ENCODE measurements at regions not wholly inside any gene's neighbourhood (a gene's known extent, or its start where the extent isn't known, plus 50 kb on each side); places are given as distances from the start of the nearest gene placed in this dataset.

GRCh38 chr11:90723475-90723874 lies 500.6 kb upstream of the CHORDC1 start:
- Histone ChIP-seq H4K5ac (ENCODE audit: low read depth, low read length) (no peak overlapping the region), H2BK15ac (ENCODE audit: low read depth, low read length) (no peak overlapping the region), H2BK120ac (ENCODE audit: low read depth, low read length) (no peak overlapping the region), H2AFZ (replicated peaks; ENCODE audit: low read length, poor library complexity) (no peak overlapping the region), H4K91ac (ENCODE audit: insufficient read depth, low read depth, low read length) (no peak overlapping the region), H3K18ac (ENCODE audit: low read depth, low read length) (no peak overlapping the region), H3K9ac (ENCODE audit: low read depth, low read length) (no peak overlapping the region), H3K4me3 (ENCODE audit: insufficient read depth, low read depth, low read length) (no peak overlapping the region), H3K79me1 (ENCODE audit: low read depth in 1 of 2, low read length in 2 of 2) (no peaks in the 10 kb centered on the region), H2BK20ac (ENCODE audit: low read depth, low read length) (no peak overlapping the region), H3K56ac (ENCODE audit: extremely low read depth, insufficient read depth, low read length) (no peak overlapping the region), H3K14ac (replicated peaks; ENCODE audit: low read depth, low read length) (no peak overlapping the region), H3K27ac (ENCODE audit: insufficient read depth, low read length) (no peak overlapping the region), H2AK9ac (replicated peaks; ENCODE audit: low read depth, low read length, poor library complexity) (no peak overlapping the region), H2BK5ac (ENCODE audit: low read depth, low read length, poor library complexity, severe bottlenecking) (no peak overlapping the region), H3K36me3 (ENCODE audit: control insufficient read depth, insufficient read depth, low read length) (no peaks in the 10 kb centered on the region), H3K9me1 (ENCODE audit: insufficient read depth, low read length) (no peaks in the 10 kb centered on the region), H3K4me2 (ENCODE audit: low read depth, low read length) (no peak overlapping the region), H3K23ac (ENCODE audit: low read depth, low read length) (no peak overlapping the region), H4K8ac (ENCODE audit: low read depth in 2 of 2, low read length in 2 of 2) (no peak overlapping the region), H3K4me1 (ENCODE audit: control insufficient read depth, insufficient read depth, low read length) (no peaks in the 10 kb centered on the region), H4K20me1 (ENCODE audit: insufficient read depth, low read length) (no peaks in the 10 kb centered on the region), H3K27me3 (ENCODE audit: control insufficient read depth, insufficient read depth, low read length) (no peaks in the 10 kb centered on the region), H2AK5ac (ENCODE audit: low read depth, low read length) (no peak overlapping the region), H3K9me3 (ENCODE audit: control insufficient read depth, insufficient read depth, low read length) (peaks cover 5% of the 10 kb centered on the region), H3K4ac (ENCODE audit: low read depth, low read length) (no peak overlapping the region)
- ChIA-PET POLR2A (ENCODE audit: unreplicated experiment) (no interaction called here), CTCF (no interaction called here)
- WGBS, 2 experiments (ENCODE audit: extremely low coverage in 2 of 2, insufficient read length in 1 of 2): no CpG with 5 or more reads among the region's 3 CpGs
- intact Hi-C loops (cut with micrococcal nuclease): no loop called here
- BruUV-seq (replicated peaks): no TSS peak
- DNase-seq (no peak), ATAC-seq (ENCODE audit: low read depth) (no peak)
- TF ChIP-seq RFX5 (IDR thresholded peaks at IDR 0.05; ENCODE audit: low read depth, low read length) (no peak), CTCF (conservative IDR thresholded peaks at IDR 0.05; ENCODE audit: low read depth, low read length) (no peak), CHD1 (IDR thresholded peaks at IDR 0.05; ENCODE audit: low read depth, low read length) (no peak), SMC3 (IDR thresholded peaks at IDR 0.05; ENCODE audit: low read depth, low read length) (no peak), POLR2A (IDR thresholded peaks at IDR 0.05; ENCODE audit: low read depth, low read length) (no peak)
- in situ Hi-C loops (cut with MboI; ENCODE audit: low sequenced_read_pairs): no loop called here
- dilution Hi-C loops (cut with HindIII; ENCODE audit: low sequenced_read_pairs, unreplicated experiment): no loop called here

Measured in IMR-90 (cell line).